Mesothelial cell of epicardium (in vitro differentiated cells): ENCODE measurements at regions not wholly inside any gene's neighbourhood (a gene's known extent, or its start where the extent isn't known, plus 50 kb on each side); places are given as distances from the start of the nearest gene placed in this dataset.

ENCODE experiments used
- DNase-seq, 2 experiments: peaks; one replicate each; pipeline ENCODE4 v3.0.0; 2021; ENCODE audit warnings: low spot score in 2 of 2; ENCODE audit not compliant: unreplicated experiment in 2 of 2
- H3K27ac Mint-ChIP-seq: 2 replicates; pipeline ENCODE4 v1.8.0; 2021; ENCODE audit warnings: mixed read lengths
- H3K27me3 Mint-ChIP-seq: 2 replicates; pipeline ENCODE4 v1.8.0; 2021; ENCODE audit warnings: low read depth, mixed read lengths
- H3K36me3 Mint-ChIP-seq: 2 replicates; pipeline ENCODE4 v1.8.0; 2021; ENCODE audit warnings: mixed read lengths
- H3K4me1 Mint-ChIP-seq: 2 replicates; pipeline ENCODE4 v1.8.0; 2021; ENCODE audit warnings: mixed read lengths
- H3K4me3 Mint-ChIP-seq: 2 replicates; pipeline ENCODE4 v1.8.0; 2021; ENCODE audit warnings: mild to moderate bottlenecking, moderate library complexity, mixed read lengths
- H3K9me3 Mint-ChIP-seq: 2 replicates; pipeline ENCODE4 v1.8.0; 2021; ENCODE audit warnings: mixed read lengths
- CTCF ChIP-seq: fragments of 200-600 bp; sonication (generic); IDR thresholded peaks from one replicate; pipeline ENCODE4 v1.5.0; 2021; ENCODE audit warnings: antibody characterized with exemption; ENCODE audit not compliant: unreplicated experiment

GRCh38 chr2:8115966-8116365 lies 565.9 kb upstream of the ID2 start:
- no peak for DNase-seq
- H3K27me3 Mint-ChIP-seq = no peaks in the 10 kb centered on the region
- H3K36me3 Mint-ChIP-seq = no peaks in the 10 kb centered on the region
- H3K4me1 Mint-ChIP-seq = peaks cover 27% of the 10 kb centered on the region
- H3K27ac Mint-ChIP-seq = no peak overlapping the region
- H3K9me3 Mint-ChIP-seq = peaks cover 16% of the 10 kb centered on the region
- H3K4me3 Mint-ChIP-seq = no peak overlapping the region
- no peak for TF ChIP-seq CTCF

DNA sequence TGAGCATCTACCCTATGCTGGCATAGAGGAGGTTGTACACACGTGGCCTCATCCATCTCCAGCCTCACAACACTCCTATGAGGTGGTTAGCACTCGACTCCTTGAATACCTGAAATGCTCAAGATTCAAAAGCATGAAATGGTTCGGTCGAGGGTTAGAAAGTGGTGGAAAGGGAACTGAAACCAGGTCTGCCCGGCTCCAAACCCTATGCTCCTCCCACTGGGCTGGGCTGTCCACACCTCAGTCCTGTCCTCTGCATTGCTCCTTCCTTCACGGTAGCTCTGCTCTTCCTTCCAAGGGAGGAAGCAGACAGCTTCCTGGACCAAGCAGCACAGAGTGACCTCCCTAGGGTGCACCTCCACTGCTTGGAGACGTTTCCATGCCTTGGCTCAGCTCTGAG lies 565.2 kb upstream of the ID2 start:
- no peak overlapping the region for H3K4me3 Mint-ChIP-seq
- H3K27me3 Mint-ChIP-seq = no peaks in the 10 kb centered on the region
- no peak for TF ChIP-seq CTCF
- peaks cover 12% of the 10 kb centered on the region for H3K9me3 Mint-ChIP-seq
- H3K27ac Mint-ChIP-seq = no peak overlapping the region
- DNase-seq = no peak
- peaks cover 33% of the 10 kb centered on the region for H3K4me1 Mint-ChIP-seq
- no peaks in the 10 kb centered on the region for H3K36me3 Mint-ChIP-seq

DNA sequence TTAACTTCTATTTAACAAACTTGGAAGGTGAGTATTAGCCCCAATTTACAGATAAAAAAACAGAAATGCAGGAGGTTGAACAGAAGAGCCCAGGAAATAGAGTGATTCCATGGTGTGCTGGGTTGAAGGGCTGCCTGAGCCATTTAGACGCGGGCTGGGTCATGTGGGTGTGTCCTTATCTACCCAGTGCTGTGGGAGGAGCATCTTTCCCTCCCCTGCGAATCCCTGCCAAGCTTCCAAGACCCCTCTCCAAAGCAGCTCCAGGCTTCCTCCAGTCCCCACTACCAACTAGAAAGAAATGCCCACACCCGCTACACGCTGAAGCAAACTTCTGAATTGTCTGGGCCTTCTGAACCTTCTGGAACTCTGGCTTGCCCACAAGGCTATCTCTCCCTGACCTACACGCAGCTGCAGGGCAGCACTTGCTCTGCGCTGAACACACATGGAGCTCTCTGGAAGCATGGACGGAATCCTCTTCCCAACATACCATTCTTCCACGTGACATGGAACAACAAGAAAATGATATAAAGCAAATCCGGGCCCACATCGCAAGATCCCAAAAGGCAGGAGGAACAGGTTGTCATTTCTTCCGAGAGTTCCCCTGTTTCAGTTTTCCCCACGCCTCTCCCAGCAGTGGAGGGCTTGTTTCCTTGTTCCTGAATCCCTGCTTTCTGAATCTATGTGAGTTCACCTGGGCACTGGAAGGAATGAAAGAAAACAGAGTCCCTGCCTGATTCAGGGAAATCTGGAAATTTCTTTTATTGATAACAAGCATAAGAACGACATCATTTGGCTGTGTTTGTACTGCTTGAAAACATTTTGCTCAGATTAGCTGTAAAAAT lies 562.7 kb upstream of the ID2 start:
- Mint-ChIP-seq H3K27me3 (no peaks in the 10 kb centered on the region), H3K27ac (peak overlapping the region; percentile 95), H3K36me3 (no peaks in the 10 kb centered on the region), H3K4me1 (peaks cover 53% of the 10 kb centered on the region), H3K4me3 (no peak overlapping the region), H3K9me3 (no peaks in the 10 kb centered on the region)
- no peak for DNase-seq
- TF ChIP-seq CTCF = no peak

GRCh38 chr2:8119782-8120505 lies 561.9 kb upstream of the ID2 start:
- Mint-ChIP-seq H3K4me3 (no peak overlapping the region), H3K4me1 (peaks cover 53% of the 10 kb centered on the region), H3K27me3 (no peaks in the 10 kb centered on the region), H3K27ac (peak overlapping the region; percentile 95), H3K9me3 (no peaks in the 10 kb centered on the region), H3K36me3 (no peaks in the 10 kb centered on the region)
- DNase-seq = no peak
- TF ChIP-seq CTCF = no peak

DNA sequence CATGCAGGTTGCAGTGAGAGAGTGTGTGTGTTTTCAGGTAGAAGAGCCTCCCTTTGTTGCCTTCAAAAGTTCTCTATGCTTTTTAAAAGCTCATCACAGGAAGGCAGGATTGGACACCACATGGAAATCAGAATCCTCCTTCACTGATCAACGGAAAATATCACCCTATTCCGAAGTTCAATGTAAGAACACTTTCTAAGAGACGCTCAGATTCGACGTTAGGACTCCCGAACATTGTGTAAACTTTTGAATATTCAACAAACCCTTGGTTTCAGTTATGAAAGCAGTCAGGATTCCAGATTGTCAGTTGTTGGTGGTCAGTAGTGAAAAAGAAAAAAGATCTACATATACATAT lies 561.4 kb upstream of the ID2 start:
- DNase-seq = no peak
- H3K36me3 Mint-ChIP-seq = no peaks in the 10 kb centered on the region
- no peaks in the 10 kb centered on the region for H3K9me3 Mint-ChIP-seq
- TF ChIP-seq CTCF = no peak
- no peaks in the 10 kb centered on the region for H3K27me3 Mint-ChIP-seq
- peak overlapping the region; percentile 95 for H3K27ac Mint-ChIP-seq
- H3K4me1 Mint-ChIP-seq = peaks cover 53% of the 10 kb centered on the region
- no peak overlapping the region for H3K4me3 Mint-ChIP-seq
